ENCODE measurements at regions not wholly inside any gene's neighbourhood (a gene's known extent, or its start where the extent isn't known, plus 50 kb on each side); places are given as distances from the start of the nearest gene placed in this dataset.

DNA sequence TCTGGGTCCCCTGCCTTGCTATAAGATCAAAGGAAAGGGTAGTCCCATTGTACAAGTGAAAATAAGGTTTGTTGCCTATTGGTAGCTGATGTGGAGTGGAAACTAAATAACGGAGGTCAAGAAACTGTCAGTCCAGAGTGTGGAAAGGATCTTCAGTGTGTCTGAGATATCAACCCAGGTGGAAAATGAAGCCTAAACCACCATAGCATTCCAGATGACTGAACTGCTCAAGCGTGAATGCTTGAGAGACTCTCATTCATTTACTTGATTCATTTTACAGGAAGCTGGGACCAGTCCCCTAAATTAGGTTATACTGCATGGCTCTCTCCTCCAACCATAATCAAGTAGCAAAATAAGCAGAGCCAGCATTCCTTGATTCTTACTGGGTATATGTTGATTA is 116.0 kb upstream of the SLC28A3 start:
- no peak for DNase-seq

DNA sequence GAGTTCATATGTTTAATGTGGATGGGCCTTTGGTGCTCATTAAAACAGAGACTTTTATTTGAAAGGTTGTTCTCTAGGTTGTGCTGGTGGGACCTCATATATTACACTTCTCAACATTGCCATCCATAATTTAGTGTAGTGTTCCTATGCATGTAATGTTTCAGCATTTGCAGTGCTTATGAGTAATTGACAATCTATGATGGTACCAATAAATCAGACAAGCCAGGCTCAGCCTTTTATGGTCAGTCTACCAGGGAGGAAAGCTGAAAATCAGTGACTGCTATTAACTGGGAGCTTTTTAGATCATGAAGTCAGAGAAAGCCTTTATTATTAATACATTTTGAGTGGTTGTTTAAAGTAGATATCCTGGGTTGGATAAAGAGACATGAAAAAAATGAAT is 120.1 kb upstream of the SLC28A3 start:
- DNase-seq = no peak

DNA sequence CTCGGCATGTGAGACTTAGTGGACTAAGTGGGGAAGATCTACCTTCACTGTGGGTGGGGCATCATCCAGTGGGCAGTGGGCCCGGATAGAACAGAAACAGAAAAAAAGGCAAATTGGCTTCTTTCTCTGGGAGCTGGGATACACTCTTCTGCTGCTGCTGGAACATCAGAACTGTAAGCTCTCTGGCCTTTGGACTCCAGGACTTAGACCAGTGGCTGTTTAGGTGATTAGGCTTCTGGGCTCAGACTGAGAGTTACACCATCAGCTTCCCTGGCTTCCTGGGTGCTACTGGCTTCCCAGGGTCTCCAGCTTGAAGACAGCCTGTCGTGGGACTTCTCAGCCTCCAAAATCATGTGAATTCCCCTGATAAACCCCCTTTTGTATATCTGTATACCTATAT is 122.7 kb upstream of the SLC28A3 start:
- no peak for DNase-seq

DNA sequence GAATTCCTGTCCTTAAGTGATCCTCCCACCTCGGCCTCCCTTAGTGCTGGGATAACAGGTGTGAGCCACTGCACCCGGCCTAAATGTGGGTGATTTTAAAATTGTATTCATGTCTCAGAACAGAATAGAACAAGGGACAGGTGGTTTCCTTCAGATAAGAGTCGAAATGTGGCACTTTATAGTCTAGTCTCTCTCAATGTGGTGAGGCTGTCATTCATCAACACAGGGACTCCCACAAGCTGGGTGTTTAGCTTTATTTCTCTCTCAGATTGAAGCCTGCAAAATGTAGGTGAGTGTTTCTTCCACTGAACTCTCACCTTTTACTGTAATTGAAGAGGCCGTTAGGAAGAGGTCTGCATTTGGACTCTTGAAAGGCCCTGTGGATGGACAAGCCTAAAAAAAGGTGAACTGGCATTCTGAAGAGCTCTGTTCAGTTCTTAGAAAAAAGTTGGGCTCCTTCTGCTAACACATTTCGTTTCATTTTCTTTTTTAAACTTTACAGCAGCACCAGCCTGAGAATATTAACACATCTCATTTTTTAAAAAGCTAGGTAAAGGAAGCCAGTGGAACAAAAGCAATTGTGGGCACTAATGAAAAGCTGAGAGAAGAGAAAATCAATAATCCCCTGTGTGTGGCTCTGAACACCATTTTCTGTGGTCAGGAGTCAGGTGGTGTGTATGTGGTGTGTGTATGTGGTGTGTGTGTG is 126.2 kb upstream of the SLC28A3 start:
- no peak for DNase-seq

DNA sequence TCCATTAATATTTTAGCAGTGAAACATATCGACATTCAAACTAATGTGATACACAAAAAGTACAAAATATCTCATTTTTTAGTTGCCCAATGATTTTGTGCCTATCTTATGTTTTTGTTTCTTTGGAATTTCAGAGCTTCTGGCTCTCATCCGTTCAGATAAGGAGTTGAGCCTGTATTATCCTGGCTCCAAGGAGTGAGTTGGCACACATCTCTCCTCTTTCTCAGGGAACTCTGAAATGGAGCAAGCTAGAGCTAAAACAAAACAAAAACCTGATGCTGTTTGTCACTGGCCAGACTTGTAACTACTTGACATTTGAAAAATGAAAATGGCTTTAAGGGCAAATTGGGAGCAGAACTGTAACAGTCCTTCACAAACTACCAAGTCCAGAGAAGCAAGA is 131.3 kb upstream of the SLC28A3 start:
- DNase-seq = no peak

DNA sequence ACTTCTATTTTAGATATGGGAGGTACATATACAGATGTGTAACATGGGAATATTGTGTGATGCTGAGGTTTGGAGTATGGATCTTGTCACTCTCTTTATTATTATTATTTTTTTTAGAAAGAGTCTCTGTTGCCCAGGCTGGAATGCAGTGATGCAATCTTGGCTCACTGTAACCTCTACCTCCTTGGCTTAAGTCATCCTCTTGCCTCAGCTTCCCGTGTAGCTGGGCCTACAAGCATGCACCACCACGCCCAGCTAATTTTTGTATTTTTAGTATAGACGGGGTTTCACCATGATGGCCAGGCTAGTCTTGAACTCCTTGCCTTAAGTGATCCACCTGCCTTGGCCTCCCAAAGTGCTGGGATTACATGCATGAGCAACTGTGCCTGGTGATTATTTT is 138.4 kb upstream of the SLC28A3 start:
- no peak for DNase-seq

DNA sequence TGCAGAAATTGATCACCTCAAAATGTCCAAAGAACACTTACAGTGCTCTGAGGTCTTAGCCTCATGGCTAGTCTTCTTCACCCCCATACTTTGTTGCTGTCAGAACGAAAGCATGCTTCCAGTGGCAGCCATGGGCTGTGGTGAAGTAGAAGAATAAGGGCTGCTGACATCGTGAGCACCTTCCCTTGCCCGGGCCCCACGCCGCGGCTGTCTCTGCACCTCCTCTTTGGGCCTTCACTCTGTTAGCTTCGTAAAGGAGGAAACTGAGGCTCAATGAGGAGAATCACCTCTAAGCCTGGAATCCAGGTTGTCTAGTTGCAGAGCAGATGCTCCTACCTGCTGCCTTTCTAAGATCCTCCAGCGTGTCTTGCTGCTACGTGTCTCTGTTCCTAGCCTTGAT is 139.5 kb upstream of the SLC28A3 start:
- no peak for DNase-seq

DNA sequence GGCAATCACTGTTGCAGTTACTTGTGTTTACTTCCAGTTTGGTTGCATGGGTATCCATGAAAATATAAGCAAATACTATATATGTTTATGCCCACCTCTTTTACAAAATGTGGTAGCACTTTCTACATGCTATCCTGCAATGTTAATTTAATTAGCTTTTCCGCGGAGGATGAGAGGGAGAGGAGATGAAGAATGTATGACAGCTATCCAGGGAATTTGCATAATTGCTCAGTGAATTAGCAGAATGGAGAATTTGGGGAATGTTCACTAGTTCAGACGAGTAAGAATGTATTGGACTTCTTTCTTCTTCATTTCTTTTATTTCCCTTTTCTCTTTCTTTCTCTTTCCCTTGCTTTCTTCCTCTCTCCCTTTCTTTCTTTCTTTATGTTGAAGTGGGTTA is 140.7 kb upstream of the SLC28A3 start:
- no peak for DNase-seq

DNA sequence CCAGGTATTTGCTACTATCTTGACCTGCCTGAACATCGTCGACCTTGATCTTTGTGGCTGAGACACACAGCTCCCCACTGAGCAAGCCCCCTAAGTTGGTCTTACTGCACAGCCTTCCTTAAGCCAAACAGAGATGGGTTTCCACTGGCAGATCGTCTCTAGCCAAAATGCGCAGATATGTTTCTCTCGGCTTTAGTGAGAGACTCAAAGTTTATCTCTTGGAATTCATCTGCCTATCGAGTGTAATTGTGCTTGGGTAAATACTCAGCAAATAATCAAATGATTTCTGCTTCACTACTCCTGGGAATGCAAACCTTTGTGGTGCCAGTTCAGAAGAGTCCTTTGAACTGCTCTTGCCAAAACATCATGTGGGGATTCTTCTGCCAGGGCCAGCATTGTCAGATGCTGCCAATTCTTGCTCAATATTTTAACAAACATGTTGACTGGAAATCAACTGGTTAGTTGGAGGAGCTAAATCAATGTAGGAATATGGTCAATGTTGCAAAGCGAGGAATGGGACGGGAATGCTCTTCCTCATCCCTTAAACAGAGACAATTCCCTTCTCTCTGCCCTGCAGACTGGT is 141.2 kb upstream of the SLC28A3 start:
- no peak for DNase-seq

DNA sequence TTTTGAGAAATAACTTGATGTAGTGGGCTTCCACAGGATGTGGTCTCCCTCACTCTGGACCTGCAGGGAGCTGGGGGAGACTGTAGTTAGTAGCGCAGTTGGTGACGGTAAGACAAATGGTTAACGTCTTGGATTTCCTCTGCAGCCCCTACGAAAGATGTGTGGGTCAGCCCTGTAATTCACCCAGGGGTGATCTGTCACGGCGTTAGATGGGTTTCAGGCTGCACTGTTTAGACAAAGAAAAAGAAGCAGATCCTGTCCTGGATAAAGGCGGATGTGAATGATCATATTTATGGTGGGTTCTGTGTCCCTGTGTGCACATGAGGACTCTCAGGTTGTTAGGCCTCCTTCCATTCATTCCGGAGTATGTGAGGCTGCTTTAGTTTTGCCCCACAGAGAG is 142.0 kb upstream of the SLC28A3 start:
- DNase-seq = no peak

DNA sequence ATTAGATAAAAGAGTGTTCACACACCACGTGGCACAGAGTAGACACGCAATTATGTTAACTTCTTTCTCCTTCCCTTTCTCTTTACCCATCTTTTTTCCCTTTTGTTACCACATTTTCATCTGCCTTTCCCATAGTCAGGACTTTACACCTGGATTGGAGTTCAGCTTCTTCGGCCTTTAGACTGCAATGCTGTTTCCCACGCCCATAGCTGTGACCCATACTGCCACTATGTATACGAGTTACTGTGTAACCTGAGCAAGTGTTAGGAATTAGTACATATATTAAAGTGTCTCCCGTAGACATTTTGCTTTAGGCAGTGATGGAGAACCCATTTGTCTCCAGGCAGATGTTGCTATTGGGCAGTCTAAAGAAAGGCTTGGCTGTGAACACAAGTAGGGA is 143.6 kb upstream of the SLC28A3 start:
- no peak for DNase-seq

DNA sequence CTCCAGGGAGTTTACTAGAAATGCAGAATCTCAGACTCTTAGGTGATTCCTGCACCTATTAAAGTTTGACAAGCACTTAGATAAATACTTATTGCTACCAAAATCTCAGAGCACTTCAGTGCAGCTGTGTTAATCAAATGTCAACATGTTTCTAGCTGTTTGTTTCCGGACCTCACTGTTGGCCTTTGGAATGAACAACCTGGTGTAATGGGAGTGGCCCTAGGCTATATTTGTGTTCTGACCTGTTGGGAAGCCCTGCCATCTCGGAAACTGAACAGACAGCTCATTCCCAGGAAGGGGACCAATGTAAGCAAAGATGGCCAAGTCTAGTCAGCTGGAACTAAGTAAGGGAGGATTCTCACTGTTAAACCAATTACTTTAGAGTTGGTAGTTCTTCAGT is 145.0 kb upstream of the SLC28A3 start:
- no peak for DNase-seq

DNA sequence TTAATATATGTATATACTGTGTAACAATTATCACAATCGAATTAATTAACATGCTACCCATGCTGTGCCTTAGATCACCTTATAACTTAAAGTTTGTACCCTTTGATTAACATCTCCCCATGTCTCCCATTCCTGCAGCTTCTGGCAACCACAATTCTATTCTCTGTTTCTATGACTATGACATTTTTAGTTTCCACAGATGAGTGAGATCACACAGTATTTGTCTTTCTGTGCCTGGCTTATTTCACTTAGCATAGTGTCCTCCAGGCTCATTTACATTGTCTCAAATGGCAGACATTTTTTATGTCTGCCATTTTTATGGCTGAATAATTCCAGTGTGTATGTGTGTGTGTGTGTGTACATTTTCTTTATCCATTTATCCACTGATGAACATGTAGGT is 146.1 kb upstream of the SLC28A3 start:
- DNase-seq = no peak

DNA sequence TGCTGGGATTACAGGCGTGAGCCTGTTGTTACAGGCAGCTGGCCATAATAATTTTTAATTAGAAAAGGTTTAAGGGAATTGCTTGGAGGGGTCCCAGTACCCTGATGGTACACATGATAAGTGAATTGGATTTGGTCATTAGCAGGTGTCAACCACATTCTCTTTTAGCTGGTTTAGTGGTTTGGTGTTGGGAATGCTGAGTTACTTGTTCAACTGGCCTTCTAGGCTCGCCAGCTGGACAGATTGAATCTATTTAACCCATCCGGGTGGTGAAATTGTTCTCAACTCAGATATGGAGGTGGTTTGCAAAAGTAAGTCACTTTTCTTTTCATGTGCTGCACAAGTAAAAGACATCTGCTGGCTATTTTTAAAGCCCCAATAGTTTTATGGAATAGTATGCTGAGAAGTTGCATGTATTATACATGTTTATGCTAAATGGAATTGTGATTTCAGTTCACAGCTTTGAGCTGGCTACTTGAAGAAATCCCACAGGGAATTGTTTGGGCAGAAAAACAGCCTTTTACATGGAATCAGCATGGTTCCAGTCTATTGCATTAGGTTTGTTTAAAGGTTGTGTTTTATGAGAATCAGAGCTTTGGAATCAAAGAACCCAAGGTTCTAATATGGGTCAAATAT is 149.8 kb upstream of the SLC28A3 start:
- DNase-seq = no peak

DNA sequence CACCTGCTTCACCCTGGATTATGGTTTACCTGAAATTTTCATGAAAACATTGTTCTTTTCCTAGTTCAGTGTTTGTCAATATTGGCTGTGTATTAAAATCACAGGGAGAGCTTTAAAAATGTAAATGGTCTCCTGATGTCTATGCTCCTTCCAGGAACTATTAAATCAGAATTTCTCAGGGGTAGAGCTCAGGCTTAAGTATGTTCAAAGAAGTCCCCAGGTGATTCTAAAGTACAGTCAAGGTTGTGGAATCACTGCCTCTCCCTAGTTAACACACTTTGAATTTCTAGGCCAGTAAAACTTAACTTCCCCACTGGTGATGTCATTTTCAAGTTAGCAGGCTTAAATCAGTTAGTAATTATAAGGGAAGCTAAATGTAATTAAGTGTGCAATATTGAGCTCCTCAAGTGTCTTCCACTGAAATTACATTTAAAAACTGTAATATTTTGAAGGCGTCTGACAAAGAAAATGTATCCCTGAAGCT is 150.3 kb upstream of the SLC28A3 start:
- no peak for DNase-seq

DNA sequence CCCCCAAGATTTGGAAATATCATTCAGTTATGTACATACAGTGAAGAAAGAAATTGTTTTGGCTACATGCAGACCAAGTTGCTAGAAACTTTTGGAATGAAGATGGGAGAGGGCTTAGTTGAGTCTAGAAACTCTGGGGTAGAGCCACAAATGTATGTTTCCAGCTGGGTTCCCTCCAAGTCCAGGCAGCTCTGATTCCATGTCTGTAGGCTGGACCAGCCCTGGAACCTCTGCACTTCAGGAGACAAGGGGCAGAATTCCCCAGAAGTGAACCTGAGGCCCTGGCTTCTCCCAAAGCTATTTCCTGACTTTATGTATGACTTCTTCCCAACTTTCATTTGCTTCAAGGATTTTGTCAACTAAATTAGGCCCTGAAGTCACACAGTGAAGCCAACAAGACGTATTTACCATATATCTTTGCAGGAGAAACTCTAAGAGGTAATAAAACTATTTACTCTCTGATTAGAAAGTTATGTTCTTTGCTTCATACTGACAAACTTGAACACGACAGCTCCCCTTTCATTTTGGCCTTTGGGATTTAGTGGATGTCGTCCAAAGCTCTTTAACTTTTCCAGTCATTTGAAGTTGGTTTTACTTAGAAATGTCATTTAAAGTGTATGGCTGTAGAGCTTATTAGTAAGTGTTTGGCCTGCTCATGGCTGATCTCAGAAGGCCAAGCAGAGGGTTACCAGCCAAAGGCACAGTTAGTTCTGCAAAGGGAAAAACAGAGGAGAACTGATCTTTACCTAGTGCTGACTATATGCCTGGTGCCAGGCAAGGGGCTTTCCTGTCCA is 152.0 kb upstream of the SLC28A3 start:
- no peak for DNase-seq

DNA sequence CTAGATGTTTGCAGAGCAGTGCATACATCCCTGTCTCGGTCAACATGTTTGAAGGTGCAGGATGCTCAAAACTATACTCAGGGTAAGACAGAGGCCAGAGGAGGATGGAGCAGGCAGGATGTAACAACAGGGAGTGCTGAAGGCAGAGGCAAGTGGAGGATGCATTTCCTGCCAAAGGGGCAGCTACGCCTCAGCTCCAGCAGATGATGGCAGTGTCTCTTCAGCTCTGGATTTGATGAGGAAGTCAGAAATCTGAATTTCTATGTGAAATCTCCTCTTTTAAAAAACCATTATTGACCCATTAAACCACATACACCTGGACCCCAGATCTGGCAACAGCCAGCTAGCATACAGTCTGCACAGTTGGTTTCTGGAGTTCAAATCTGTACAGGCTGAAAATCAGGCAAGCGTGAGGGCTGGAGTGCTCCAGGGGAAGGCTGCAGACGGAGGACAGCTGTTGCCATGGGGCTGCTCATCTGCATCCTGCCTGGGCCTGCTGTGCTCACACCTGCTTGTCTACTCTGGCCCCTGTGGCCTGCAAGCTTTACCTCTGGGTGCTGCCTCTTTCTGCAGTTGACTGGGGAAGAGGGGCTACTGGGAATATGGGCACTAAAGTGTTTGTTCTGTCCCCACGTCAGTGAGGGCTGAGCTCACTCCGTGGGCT is 152.9 kb upstream of the SLC28A3 start:
- DNase-seq = no peak

DNA sequence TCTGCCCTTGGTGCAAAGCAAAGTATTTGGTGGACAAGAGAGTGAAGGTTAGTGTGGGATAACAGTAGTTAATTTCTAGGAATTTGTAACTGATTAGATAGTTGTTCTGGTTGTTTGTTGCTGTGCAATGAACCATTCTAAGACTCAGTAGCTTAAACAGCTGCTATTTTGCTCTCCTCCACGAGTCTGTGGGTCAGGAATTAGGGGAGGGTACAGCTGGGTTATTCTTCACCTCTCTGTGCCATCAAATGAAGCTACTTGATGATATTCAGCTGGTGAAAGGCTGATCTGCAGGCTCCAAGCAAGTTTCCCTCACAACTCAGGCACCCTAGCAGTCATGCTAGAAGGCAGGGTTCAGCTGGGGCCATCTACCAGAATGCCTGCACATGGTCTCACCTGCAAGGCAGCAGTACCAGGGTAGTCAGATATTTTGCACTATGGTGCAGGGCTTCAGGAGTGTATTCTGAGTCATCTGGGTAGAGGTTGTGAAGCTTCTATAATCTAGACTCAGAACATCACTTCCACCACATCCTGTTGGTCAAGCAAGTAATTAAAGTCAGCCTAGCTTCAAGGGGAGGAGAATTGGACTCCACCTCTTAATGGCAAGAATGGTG is 159.5 kb upstream of the SLC28A3 start:
- no peak for DNase-seq

DNA sequence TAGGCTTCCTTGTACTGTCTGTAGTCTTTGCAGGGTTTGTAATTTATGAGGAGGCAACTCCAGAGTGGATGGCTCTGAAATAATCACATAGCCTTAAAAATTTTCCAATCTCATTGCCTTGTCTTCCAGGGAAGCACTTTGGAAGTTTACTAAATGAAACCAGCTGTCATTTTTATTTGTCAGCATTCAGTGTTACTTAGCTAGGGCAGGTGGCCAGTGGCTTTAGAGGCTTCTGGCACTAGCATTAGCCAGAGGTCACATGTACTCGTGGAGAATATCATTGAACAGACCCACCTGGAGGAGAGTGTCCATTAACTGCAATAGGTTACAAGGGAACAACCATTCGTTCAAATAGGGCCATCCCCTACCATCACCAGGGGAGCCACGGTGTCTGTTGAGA is 160.3 kb upstream of the SLC28A3 start:
- no peak for DNase-seq

DNA sequence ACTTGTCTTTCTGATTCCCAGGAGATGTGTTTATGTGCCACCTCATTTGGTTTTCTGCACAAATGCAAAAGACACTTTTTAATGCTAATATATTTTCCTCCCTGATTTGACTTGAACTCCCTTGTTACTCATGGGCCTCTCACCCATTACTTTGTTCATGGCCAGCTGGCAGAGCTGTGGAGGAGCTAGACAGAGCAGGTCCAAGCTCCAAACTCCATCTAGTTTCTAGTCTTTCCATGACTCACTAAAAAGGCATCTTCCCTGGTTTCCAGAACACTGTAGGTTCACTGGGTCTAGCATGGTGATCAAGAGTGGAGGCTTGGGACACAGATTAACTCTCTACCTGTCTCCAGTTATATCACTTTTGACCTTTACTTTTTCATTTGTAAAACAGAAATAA is 161.0 kb upstream of the SLC28A3 start:
- no peak for DNase-seq

DNA sequence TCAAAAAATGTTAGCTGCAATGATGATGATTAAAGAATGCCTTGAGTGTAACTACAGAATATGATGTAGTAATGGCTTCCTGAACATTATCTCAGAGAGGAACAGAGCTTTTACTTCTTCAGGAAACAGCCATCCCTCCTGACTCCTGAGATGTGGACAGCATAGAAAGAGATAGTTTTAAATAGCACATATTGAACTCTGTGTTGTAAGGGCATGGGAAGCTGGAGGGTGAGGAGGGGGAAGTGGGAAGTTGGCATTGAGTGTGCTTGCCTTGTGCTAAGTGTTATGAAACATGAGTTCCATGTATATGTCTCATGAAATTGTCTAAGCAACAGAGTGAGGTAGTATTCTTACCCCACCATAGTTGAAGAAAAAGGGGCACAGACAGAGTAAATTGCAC is 161.5 kb upstream of the SLC28A3 start:
- DNase-seq = no peak

DNA sequence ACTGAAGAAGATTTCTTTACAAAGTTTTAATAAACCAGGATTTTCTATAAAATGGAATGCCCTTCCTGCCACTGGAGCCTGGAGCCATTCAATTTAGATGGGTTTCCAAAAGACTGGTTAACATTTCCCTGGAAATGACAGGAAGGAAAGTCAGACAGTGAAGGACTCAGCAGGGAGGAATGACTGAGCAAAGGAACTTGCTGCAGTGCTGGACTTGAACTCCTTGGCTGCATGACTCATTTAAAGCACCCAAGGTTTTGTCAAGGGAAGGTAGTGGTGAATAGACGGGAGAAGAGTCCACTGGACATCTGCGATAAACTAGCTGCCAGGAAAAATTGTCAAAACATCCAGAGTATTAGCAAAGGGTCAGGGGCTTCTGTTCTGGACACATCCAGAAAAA is 163.8 kb upstream of the SLC28A3 start:
- no peak for DNase-seq

DNA sequence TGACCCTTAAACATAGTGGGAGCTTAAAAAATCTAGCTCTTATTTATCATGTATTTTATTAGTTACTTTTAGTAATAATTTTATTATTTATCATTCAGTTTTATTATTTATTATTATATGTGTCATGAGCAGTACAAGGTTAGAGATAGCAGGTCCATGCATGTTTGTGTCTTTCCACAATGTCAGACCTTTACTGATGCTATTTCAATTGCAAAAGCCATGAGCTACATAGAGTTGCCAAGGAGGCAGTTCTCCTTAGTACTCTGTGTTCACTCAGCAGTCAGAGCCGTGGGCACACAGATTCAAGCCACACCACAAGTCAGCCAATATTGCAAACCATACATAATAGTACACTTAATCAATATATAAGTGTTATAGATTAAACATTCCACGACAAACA is 157.9 kb upstream of the NTRK2 start:
- DNase-seq = no peak
